ENCODE measurements at regions not wholly inside any gene's neighbourhood (a gene's known extent, or its start where the extent isn't known, plus 50 kb on each side); places are given as distances from the start of the nearest gene placed in this dataset.

GRCh38 chr3:164522073-164522763, 556.1 kb downstream of the SI start:
- no peak for DNase-seq
- Histone ChIP-seq H3K36me3 (no peaks in the 10 kb centered on the region), H3K9me3 (no peaks in the 10 kb centered on the region; the same call in 1 of the 2 replicates), H3K27me3 (no peaks in the 10 kb centered on the region), H3K4me3 (no peak overlapping the region)

GRCh38 chr3:164521644-164522043, 556.7 kb downstream of the SI start:
- Histone ChIP-seq H3K36me3 (no peaks in the 10 kb centered on the region), H3K4me3 (no peak overlapping the region), H3K9me3 (no peaks in the 10 kb centered on the region; the same call in 1 of the 2 replicates), H3K27me3 (no peaks in the 10 kb centered on the region)
- DNase-seq = no peak

- no peaks in the 10 kb centered on the region for H3K36me3 ChIP-seq
- H3K27me3 ChIP-seq = no peaks in the 10 kb centered on the region
- no peaks in the 10 kb centered on the region; the same call in 1 of the 2 replicates for H3K9me3 ChIP-seq
- no peak for DNase-seq
- no peak overlapping the region for H3K4me3 ChIP-seq
These were observed 557.2 kb downstream of the SI start for GRCh38 chr3:164521139-164521538.

- Histone ChIP-seq H3K36me3 (no peaks in the 10 kb centered on the region), H3K27me3 (no peaks in the 10 kb centered on the region), H3K9me3 (no peaks in the 10 kb centered on the region; the same call in 1 of the 2 replicates), H3K4me3 (no peak overlapping the region)
- DNase-seq = no peak
These were observed 563.0 kb downstream of the SI start for GRCh38 chr3:164515256-164515655.

- no peaks in the 10 kb centered on the region; the same call in 1 of the 2 replicates for H3K9me3 ChIP-seq
- H3K27me3 ChIP-seq = no peaks in the 10 kb centered on the region
- H3K4me3 ChIP-seq = no peak overlapping the region
- no peak for DNase-seq
- no peaks in the 10 kb centered on the region for H3K36me3 ChIP-seq
These were observed 563.7 kb downstream of the SI start for GRCh38 chr3:164514576-164514975.

- Histone ChIP-seq H3K27me3 (no peaks in the 10 kb centered on the region), H3K9me3 (no peaks in the 10 kb centered on the region), H3K36me3 (no peaks in the 10 kb centered on the region), H3K4me3 (no peak overlapping the region)
- DNase-seq = no peak
These were observed 570.4 kb downstream of the SI start for GRCh38 chr3:164507886-164508285.

GRCh38 chr3:164498917-164499316, 579.4 kb downstream of the SI start:
- no peak overlapping the region for H3K4me3 ChIP-seq
- no peaks in the 10 kb centered on the region for H3K27me3 ChIP-seq
- H3K36me3 ChIP-seq = no peaks in the 10 kb centered on the region
- DNase-seq = no peak
- H3K9me3 ChIP-seq = no peaks in the 10 kb centered on the region

- Histone ChIP-seq H3K4me3 (no peak overlapping the region), H3K36me3 (no peaks in the 10 kb centered on the region), H3K9me3 (no peaks in the 10 kb centered on the region), H3K27me3 (no peaks in the 10 kb centered on the region)
- no peak for DNase-seq
These were observed 589.4 kb downstream of the SI start for GRCh38 chr3:164488893-164489292.

- Histone ChIP-seq H3K4me3 (no peak overlapping the region), H3K36me3 (no peaks in the 10 kb centered on the region), H3K27me3 (no peaks in the 10 kb centered on the region), H3K9me3 (no peaks in the 10 kb centered on the region)
- no peak for DNase-seq
These were observed 592.1 kb downstream of the SI start for GRCh38 chr3:164486150-164486549.

GRCh38 chr3:164479978-164480377, 598.3 kb downstream of the SI start:
- H3K36me3 ChIP-seq = no peaks in the 10 kb centered on the region
- no peak for DNase-seq
- H3K4me3 ChIP-seq = no peak overlapping the region
- H3K9me3 ChIP-seq = no peaks in the 10 kb centered on the region
- H3K27me3 ChIP-seq = no peaks in the 10 kb centered on the region

GRCh38 chr3:164479406-164479805, 598.9 kb downstream of the SI start:
- Histone ChIP-seq H3K4me3 (no peak overlapping the region), H3K9me3 (no peaks in the 10 kb centered on the region), H3K27me3 (no peaks in the 10 kb centered on the region), H3K36me3 (no peaks in the 10 kb centered on the region)
- DNase-seq = no peak

- no peaks in the 10 kb centered on the region for H3K9me3 ChIP-seq
- DNase-seq = no peak
- no peaks in the 10 kb centered on the region for H3K36me3 ChIP-seq
- no peaks in the 10 kb centered on the region for H3K27me3 ChIP-seq
- H3K4me3 ChIP-seq = no peak overlapping the region
These were observed 600.0 kb downstream of the SI start for GRCh38 chr3:164478323-164478722.

- Histone ChIP-seq H3K4me3 (no peak overlapping the region), H3K27me3 (no peaks in the 10 kb centered on the region), H3K36me3 (no peaks in the 10 kb centered on the region), H3K9me3 (no peaks in the 10 kb centered on the region)
- DNase-seq = no peak
These were observed 600.9 kb downstream of the SI start for GRCh38 chr3:164477403-164477802.

- H3K27me3 ChIP-seq = no peaks in the 10 kb centered on the region
These were observed 601.7 kb downstream of the SI start for GRCh38 chr3:164476631-164477030.

GRCh38 chr3:164470471-164470870, 607.8 kb downstream of the SI start:
- Histone ChIP-seq H3K36me3 (no peaks in the 10 kb centered on the region), H3K27me3 (no peaks in the 10 kb centered on the region), H3K4me3 (no peak overlapping the region), H3K9me3 (peaks cover 6% of the 10 kb centered on the region; the same call in 1 of the 2 replicates)
- DNase-seq = no peak

More at GRCh38 chr3:164476631-164477030, 601.7 kb downstream of the SI start:
- no peak for DNase-seq
- Histone ChIP-seq H3K36me3 (no peaks in the 10 kb centered on the region), H3K4me3 (no peak overlapping the region), H3K9me3 (no peaks in the 10 kb centered on the region)

- Histone ChIP-seq H3K36me3 (no peaks in the 10 kb centered on the region), H3K4me3 (no peak overlapping the region), H3K9me3 (peaks cover 6% of the 10 kb centered on the region; the same call in 1 of the 2 replicates), H3K27me3 (no peaks in the 10 kb centered on the region)
- DNase-seq = no peak
These were observed 610.2 kb downstream of the SI start for GRCh38 chr3:164468055-164468454.

- H3K4me3 ChIP-seq = no peak overlapping the region
- peaks cover 6% of the 10 kb centered on the region; the same call in 1 of the 2 replicates for H3K9me3 ChIP-seq
- no peaks in the 10 kb centered on the region for H3K36me3 ChIP-seq
- no peaks in the 10 kb centered on the region for H3K27me3 ChIP-seq
- no peak for DNase-seq
These were observed 611.3 kb downstream of the SI start for GRCh38 chr3:164467007-164467406.

- H3K9me3 ChIP-seq = peaks cover 6% of the 10 kb centered on the region; the same call in 1 of the 2 replicates
- H3K36me3 ChIP-seq = no peaks in the 10 kb centered on the region
- no peak for DNase-seq
- H3K27me3 ChIP-seq = no peaks in the 10 kb centered on the region
- no peak overlapping the region for H3K4me3 ChIP-seq
These were observed 613.1 kb downstream of the SI start for GRCh38 chr3:164465172-164465571.

Measured in MG63 (cell line).